ENCODE measurements at regions not wholly inside any gene's neighbourhood (a gene's known extent, or its start where the extent isn't known, plus 50 kb on each side); places are given as distances from the start of the nearest gene placed in this dataset.

DNA sequence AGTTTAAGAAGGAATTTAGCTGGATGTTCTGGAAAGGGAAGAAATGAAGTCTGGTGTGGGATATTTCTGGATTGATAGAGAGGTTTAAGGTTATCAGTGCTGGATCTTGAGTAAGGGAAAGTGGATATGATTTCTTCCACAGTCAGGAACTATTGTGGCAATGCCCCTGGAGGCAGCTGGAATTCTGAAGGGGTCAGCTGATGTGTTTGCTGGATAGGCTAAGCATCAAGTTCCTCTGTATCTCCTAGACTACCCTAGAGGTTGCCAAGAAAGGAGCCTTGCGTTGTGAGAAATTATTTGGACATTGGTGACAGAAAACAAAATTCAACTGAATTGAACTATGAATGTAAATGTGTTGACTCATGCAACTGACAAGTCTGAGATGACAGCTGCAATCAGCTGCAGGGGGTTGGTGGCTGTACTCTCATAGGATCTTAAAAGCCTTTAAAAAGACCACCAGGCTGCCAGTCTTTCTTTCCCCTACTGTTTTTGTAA, 244.4 kb downstream of the ATXN7L3B start:
- Histone ChIP-seq H3K4me1 (no peaks in the 10 kb centered on the region), H3K27me3 (no peaks in the 10 kb centered on the region), H3K36me3 (no peaks in the 10 kb centered on the region), H3K27ac (no peak overlapping the region), H3K9me3 (no peaks in the 10 kb centered on the region), H3K4me3 (no peak overlapping the region)
- intact Hi-C loops (cut with DNase I) = no loop called here
- no peak for DNase-seq
- no peak for ATAC-seq
- TF ChIP-seq, protein P1, sequence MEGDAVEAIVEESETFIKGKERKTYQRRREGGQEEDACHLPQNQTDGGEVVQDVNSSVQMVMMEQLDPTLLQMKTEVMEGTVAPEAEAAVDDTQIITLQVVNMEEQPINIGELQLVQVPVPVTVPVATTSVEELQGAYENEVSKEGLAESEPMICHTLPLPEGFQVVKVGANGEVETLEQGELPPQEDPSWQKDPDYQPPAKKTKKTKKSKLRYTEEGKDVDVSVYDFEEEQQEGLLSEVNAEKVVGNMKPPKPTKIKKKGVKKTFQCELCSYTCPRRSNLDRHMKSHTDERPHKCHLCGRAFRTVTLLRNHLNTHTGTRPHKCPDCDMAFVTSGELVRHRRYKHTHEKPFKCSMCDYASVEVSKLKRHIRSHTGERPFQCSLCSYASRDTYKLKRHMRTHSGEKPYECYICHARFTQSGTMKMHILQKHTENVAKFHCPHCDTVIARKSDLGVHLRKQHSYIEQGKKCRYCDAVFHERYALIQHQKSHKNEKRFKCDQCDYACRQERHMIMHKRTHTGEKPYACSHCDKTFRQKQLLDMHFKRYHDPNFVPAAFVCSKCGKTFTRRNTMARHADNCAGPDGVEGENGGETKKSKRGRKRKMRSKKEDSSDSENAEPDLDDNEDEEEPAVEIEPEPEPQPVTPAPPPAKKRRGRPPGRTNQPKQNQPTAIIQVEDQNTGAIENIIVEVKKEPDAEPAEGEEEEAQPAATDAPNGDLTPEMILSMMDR (IDR thresholded peaks at IDR 0.05) = no peak

DNA sequence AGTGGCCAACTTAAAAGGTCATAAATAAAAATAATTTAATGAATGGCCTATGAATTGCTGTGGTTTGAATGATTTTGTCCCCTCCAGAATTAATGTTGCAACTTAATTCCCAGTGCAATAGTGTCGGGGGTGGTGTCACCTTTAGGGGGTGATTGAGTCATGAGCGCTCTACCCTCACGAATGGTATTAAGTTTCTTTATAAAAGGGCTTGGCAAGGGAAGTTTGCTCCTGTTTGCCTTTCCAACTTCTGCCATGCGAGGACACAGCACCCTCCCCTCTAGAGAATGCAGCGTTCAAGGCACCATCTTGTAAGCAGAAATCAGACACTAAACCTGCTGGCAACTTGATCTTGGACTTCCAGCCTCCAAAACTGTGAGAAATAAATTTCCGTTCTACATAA, 253.3 kb downstream of the ATXN7L3B start:
- H3K36me3 ChIP-seq = no peaks in the 10 kb centered on the region
- intact Hi-C loops (cut with DNase I) = no loop called here
- no peak overlapping the region for H3K27ac ChIP-seq
- TF ChIP-seq, protein P1 (IDR thresholded peaks at IDR 0.05) = no peak
- H3K4me1 ChIP-seq = no peaks in the 10 kb centered on the region
- ATAC-seq (no peak), DNase-seq (no peak)
- no peaks in the 10 kb centered on the region for H3K27me3 ChIP-seq
- no peak overlapping the region for H3K4me3 ChIP-seq
- H3K9me3 ChIP-seq = peaks cover 0 to 2% of the 10 kb centered on the region in 2 donors

DNA sequence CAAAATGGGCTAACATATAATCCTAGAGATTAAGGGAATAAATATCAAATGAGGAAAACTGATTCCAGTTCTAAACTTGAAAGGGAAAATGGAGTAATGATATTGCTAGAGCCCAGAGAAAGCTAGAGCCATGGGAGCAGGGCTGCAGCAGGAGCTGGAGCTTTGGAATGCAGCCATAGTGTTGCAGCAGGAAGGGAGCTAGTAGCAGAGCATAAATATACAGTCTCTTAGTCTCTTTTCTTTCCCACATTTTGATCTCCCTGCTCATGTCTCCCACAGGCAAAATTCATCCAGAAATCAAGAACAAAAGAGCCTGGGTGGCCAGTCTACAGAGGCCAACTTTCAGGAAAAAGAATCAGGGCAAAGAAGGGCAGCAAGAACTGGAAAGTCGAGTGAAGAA, 253.7 kb downstream of the ATXN7L3B start:
- TF ChIP-seq, protein P1 (IDR thresholded peaks at IDR 0.05) = no peak
- no peak for ATAC-seq
- DNase-seq = no peak
- Histone ChIP-seq H3K27me3 (no peaks in the 10 kb centered on the region), H3K36me3 (no peaks in the 10 kb centered on the region), H3K9me3 (peaks cover 0 to 2% of the 10 kb centered on the region in 2 donors), H3K27ac (no peak overlapping the region), H3K4me3 (no peak overlapping the region), H3K4me1 (no peaks in the 10 kb centered on the region)
- intact Hi-C loops (cut with DNase I) = no loop called here

DNA sequence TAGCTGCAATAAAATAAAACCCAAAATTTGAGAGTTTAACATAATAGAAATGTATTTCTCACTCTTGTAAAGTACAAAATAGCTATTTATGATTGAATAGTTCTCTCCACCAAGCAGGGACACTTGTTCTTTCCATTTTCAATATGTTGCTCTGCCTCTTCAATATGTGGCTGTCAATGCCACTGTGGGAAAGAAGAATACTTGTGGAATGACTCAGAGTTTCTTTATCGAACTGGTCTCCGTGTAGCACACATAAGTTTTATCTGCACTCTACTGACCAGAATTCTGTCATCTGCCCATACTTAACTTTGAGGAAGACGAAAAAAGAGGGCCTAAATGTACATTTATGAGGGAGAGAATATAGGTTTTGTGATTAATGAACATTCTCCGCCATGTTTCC, 256.9 kb downstream of the ATXN7L3B start:
- Histone ChIP-seq H3K4me1 (no peaks in the 10 kb centered on the region), H3K9me3 (no peaks in the 10 kb centered on the region), H3K36me3 (no peaks in the 10 kb centered on the region), H3K27ac (no peak overlapping the region), H3K27me3 (no peaks in the 10 kb centered on the region), H3K4me3 (no peak overlapping the region)
- intact Hi-C loops (cut with DNase I) = no loop called here
- ATAC-seq (no peak), DNase-seq (no peak)
- TF ChIP-seq, protein P1 (IDR thresholded peaks at IDR 0.05) = no peak

DNA sequence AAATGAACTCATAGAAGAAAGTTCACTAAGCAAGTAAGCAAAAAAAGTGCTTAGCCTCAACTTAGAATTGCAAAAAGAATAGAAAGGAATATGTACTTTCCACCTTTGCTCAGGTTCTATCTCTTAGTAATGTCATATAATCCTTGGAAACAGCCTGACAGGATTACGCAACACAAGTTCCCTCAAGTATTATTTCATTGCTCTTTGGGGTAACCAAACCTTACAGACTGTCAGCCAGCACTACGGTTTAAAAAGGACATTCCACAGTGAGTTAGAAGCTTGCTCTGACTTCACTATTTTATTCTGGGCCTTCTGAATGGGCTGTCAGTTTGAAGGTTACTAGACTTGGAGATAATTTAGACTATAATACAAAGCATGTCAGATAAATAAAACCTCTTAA, 264.0 kb downstream of the ATXN7L3B start:
- TF ChIP-seq, protein P1 (IDR thresholded peaks at IDR 0.05) = no peak
- peak; percentile 52 for ATAC-seq
- no peak overlapping the region for H3K27ac ChIP-seq

More for the DNA sequence above, 264.0 kb downstream of the ATXN7L3B start:
- H3K36me3 ChIP-seq = no peaks in the 10 kb centered on the region
- intact Hi-C loops (cut with DNase I) = no loop called here
- DNase-seq = no peak
- H3K4me3 ChIP-seq = no peak overlapping the region
- H3K9me3 ChIP-seq = no peaks in the 10 kb centered on the region
- H3K27me3 ChIP-seq = no peaks in the 10 kb centered on the region
- H3K4me1 ChIP-seq = no peaks in the 10 kb centered on the region

Data from left lung (tissue), 4 donors.